GM21825 (cell line): ENCODE measurements at regions not wholly inside any gene's neighbourhood (a gene's known extent, or its start where the extent isn't known, plus 50 kb on each side); places are given as distances from the start of the nearest gene placed in this dataset.

ENCODE experiments used
- ATAC-seq: cut with Tn5 transposase; IDR thresholded peaks from one replicate; pipeline ENCODE4 v1.9.1; 2021; ENCODE audit warnings: mild to moderate bottlenecking, moderate library complexity; ENCODE audit not compliant: unreplicated experiment

DNA sequence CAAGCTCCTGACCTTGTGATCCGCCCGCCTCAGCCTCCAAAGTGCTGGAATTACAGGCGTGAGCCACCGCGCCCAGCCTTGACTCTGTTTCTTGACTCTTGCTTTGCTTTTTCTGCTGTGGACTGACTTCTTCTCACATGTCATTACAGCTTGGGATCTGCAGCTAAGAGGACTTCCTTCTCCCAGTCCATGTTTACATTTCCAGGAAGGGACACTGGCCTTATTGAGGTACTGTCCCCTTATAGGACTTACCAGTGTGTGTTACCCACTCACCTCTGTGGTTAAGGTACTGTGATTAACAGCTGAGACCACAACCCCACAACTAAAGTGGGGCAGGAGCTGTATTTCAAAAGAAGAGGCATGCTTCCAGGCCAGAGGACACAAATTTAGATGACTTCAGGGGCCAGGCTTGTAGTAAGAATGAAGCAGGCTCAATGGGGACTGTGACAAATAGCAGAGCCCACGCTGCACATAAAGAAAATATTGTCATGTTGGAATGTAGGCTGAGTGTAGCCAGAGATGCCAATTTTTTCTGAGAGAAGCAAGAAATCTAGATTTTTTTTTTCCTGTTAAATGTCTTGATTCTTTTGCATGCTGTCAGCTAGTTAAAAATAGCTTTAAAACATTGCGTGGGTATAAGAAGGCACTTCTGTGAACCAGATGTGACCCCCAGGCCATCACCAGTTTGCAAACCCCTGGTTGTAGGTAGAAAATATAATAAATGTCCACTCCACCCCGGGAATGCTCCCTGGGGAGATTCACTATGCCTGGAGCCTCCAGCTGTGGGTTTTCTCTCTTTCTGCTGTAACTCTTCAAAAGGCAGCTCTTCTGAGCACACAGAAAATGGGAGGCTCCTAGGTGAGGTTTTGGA is 75.0 kb downstream of the PTPDC1 start:
- ATAC-seq: no peak

DNA sequence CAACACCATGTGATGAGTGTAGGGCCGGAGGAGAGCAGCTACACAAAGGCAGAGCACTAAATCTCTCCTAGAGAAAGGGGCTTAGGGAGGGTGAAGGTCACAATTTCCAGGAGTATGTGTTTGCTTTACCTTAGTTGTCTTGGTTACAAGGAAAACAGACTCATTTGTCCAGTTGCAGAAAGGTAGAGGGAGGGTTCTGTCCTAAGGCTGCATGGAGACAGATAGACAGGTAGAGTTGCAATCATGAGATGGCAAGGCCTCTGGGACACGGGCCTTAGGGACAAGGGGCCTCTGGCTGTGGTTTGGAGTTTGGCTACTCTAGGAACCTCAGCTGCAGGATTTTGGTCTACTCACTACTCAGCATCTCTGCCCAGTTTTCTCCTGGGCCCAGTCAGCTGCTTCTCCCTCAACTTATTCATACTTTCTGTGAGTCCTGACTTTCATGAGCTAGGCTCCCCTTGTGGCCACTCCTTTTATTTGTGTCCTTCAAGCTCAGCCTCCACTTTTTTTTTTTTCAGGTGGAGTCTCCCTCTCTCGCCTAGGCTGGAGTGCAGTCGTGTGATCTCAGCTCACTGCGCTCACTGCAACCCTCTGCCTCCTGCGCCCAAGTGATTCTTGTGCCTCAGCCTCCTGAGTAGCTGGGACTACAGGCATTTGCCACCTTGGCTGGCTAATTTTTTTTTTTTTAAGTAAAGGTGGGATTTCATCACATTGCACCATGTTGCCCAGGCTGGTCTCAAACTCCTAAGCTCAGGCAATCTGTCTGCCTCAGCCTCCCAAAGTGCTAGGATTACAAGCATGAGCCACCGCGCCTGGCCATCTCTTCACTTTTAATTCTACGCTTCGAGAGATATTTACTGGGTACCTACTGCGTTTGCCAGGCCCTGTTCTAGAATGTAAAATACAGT is 76.6 kb downstream of the PTPDC1 start:
- no peak for ATAC-seq

DNA sequence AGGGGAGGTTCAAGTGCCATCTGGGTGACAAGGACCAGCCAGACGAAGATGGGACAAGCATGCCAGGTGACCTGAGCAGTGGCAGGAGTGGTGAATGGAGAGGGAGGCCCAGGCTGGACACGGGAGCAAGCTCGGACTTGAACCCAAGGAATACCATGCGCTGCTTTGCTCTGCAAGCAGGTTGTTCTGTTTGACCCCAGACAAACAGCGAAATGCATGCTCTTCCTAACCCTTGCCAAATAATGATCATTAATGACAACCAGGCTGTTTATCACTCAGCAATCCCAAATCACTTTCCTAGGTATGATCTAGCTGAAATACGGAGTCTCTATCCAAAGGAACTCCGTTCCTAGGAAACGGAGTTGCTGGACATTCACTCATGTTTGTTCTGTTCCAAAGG is 77.4 kb downstream of the PTPDC1 start:
- ATAC-seq: no peak

DNA sequence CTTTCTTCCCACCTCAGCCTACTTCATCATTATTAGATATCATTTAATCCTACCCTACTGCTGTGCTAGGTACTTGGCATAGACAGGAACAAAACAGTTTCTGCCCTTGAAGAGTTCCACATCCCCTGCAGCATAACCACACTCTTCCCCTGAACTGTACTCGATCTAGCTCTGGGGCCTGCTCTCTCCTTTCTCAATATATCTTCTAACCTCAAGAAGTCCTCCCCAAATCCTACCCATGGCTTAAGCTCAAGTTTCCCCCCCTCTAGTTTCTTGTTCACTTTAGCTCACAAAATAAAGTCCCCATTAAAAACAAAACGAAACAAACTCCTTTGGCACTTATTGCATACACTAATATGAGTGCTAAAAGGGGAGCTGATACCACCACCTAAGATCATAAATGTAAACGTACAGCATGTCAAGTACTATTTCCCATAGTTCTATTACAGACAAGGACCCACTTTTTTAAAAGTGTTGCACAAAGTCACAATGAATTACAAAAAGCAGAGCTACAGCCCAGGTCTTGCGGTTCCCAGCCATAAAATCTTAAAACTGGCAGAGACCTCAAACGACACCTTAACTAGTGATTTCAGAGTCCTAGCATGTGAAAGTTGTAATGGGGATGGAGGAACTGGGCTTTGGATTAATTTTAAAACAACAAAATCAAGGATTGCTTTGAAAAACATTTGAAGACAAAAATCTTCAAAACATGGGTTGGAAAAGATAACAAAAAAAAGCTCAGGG is 80.7 kb downstream of the PTPDC1 start:
- ATAC-seq: no peak

DNA sequence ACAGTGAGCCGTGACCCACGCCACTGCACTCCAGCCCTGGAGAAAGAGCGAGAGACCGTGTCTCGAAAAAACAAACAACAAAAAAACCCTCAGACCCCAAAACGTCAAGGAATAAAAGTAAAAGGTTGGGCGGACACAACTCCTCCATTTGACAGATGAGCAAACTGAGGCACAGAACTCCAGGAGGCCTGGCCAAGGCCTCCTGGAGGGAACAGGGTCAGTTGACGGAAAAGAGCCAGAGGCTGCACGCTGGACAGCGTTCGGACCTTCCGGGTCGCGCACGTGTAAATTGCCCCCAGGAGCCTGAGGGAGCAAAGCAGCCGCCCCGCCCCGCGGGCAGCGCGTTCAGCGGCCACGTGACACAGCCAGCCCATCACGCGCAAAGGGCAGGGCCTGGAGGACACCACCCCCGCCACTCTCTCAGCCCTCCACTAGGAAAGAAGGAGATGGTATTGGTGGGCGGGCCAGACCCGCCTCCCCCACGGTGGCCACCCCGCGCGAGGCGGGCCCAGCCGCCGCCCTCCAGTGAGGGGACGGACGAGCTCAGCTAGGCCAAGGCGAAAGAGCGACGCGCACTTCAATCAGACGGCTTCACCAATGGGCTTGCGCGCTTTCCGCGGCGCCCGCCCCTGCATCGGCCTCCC is 81.5 kb downstream of the PTPDC1 start:
- peak; percentile 87 for ATAC-seq

DNA sequence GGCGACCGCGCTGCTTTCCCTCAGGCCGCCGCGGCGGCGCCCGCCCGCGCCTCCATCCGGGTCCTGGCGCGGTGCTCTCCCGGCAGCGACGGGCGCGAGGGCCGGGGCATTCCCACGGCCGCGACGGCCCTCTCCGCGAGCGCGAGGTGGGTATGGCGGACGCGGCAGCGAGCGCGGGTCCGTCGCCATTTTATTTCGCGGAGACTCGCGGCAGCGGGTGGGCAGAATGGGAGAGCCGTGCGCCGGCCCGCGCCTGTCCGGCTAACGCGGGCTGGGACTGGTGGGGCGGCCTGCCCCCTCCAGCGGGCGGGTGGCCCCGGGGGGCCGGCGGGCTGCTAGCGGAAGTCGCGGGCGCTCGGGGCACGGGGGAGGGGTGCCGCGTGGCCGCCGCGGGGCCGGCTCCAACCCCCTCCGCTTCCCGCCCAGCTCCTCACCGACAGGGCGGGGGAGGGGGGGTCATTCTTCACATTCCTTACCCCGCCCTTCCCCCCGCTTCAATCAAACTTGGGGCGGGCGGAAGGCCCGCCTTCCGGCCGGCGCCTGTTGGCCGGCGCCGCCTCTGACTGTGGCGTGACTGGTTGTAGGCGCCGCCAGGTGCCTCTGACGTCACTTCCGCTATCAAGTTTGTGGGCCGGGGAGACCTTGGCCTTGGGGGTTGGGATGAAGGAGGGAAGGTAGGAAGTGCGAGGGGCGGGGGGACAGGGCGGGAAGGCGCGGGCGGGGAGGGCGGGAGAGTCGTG is 82.1 kb downstream of the PTPDC1 start:
- ATAC-seq: peak; percentile 61

DNA sequence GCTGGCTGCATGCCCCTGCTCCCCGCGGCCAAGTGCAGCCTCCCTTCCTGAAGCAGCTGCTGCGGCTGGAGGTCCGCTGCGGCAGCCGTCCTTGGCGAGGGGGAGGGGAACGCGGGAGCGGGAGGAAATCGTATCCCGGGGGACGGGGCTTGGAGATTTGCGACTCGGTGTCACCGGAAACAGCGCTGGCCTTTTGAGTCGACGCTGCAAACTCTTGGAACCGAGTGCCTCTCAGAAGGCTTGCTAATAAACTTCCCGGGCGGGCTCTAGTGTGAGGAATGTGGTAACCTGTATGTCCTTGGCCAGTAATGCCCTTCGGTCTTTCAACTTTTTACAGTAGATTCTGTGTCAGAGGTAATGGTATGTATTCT is 82.7 kb downstream of the PTPDC1 start:
- no peak for ATAC-seq

DNA sequence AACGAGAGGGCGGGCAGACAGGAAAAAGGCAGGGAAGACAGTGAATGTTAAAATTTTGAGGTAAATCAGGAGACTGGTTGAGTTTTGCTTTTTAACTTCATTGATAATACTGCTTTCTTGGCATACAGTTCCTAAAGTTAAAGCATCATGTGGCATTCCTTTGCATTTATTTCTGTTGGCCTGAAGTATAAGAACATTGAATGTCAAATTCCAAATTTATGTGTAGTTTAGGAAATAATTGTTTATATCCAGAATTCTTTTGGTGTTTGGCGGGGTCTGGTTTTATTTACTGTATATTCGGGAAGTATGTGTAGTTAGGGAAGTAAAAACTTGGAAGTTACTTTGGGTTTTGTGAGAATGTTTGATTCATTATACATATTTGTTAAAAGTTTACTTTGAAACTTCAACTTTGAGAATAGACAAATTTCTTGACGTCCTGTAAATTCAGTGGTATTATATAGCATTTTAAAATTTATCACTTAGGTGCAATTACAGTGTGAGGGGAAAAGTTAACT is 83.2 kb downstream of the PTPDC1 start:
- no peak for ATAC-seq

DNA sequence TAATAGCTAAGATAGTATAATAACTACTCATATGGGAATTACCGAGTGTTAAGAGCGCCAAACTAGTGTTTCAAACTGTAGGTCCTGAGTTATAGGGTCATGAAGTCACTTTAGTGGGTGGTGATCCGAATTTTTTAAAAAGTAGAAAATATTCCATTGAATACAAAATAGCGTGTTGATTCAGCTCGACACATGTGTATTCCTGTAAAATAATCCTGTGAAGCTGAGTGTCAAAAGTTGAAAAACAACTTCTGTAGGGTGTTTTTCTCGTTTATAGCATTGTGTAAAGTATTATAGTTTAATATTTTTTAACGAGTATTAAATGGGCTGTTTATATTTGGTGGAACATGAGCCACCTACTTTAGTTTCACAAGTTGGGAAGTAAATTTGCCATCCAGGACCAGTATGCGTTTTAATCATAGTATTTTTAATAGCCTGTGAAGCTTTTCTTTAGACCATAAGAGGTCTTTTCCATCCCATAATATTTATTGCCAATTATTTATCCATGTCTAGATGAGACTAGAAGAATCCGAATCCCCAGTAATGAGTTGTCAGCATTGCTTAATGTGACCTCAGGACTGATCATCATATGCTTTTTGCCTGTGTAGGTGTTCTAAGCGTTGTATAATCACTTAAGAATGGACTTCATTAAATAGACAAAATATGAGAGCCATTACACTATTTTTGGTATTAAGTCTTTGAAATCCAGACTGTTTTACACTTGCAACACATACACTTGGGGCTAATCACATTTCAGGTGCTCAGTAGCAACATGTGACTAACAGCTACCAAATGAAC is 84.1 kb downstream of the PTPDC1 start:
- no peak for ATAC-seq

DNA sequence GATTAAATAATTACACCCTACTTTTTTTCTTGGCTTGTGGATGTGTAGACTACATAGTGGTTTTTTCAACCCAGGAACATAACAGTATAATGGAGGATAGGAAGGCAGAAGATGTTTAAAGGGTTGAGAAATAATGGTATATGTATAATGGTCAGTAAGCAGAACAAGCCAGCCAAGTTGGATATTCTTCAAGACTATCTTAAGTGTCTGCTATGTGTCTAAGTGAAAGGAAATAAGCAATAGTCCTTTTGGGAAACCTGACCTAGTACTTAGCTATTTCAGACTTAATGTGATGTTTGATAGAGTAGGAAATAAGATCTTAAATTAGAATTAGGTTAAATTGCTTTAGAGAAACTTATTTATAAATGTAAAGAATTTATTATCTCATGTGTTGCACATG is 85.7 kb downstream of the PTPDC1 start:
- ATAC-seq: no peak

DNA sequence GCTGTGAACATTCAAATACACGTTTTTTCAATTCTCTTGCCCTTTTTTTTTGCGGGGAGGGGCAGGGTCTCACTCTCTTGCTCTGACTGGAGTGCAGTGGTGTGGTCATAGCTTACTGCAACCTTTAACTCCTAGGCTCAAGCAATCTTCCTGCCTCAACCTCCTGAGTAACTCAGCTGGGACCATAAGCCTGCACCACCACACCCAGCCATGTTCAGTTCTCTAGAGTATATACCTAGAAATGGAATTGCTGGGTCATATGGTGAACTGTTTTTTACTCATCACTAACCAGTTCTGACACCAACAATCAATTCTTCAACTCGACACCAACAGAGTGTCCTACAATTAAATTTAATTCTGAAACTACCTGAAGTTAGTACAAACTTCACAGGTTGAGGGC is 85.5 kb upstream of the ZNF169 start:
- ATAC-seq: no peak

DNA sequence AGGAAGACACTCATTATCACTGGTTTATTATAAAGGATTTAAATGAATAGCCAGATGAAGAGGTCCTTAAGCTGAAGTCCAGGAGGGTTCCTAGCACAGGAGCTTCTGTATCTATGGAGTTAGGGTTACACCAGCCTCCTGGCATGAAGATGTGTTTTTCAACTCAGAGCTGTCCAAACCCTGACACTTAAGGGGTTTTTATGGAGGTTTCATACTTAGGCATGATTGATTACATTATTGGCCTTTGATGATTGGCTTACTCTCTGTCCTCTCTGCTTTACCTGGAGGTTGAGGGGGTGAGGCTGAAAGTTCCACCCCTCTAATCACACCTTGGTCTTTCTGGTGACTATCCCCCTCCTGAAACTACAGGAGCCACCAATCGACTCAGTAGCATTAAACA is 84.9 kb upstream of the ZNF169 start:
- no peak for ATAC-seq

DNA sequence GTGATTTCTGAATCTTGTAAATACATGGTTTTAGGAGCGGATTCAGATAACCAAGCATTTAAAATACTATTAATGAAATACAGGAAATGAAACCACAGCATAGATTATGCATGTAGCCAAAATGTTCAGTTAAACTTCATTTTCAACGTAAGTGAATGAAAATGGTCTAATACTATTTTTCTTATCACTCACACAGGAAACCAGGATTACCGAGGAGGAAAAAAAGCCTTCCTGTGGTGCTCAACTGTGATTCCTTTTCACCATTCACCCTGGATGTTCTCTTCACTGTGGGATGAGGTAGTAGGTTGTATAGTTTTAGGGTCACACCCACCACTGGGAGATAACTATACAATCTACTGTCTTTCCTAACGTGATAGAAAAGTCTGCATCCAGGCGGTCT is 83.4 kb upstream of the ZNF169 start:
- ATAC-seq: no peak

DNA sequence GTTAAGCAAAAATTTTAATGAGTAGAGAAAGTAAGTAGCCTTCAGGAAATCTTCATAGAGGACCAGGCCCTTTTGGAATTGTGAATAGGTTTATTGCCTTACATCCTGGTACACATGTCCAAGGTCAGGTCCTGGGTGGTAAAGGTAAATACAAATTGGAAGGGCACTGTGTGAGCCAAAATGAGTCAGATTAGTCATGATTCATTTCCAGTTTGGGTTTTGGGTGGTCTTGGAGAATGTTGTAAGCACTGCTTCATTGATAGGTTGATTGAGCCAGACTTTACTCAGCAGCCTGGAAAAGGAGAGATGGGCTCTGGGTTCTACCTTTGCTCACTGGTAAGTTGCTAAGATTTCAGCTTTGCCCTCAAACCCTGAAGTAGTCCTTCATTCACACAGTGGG is 82.5 kb upstream of the ZNF169 start:
- ATAC-seq: no peak

DNA sequence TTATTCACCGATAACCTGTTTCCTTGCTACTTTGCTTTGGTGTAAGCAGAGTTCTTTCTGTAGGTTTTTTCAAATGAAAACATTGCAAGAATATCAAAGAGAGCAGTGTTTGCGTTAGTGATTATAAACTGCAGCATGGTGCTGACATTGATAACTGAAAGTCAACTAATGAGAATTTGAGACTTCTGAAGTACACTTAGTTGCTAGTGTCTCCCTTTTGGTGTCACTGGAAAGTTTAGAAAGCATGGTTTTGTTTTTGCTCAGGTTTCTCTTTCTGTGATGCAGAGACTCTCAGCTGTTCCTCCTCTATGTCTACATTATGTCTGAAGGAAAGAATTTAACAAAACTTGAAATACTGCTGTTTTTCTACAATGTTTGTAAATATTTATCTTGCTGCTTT is 80.2 kb upstream of the ZNF169 start:
- ATAC-seq: peak; percentile 52

DNA sequence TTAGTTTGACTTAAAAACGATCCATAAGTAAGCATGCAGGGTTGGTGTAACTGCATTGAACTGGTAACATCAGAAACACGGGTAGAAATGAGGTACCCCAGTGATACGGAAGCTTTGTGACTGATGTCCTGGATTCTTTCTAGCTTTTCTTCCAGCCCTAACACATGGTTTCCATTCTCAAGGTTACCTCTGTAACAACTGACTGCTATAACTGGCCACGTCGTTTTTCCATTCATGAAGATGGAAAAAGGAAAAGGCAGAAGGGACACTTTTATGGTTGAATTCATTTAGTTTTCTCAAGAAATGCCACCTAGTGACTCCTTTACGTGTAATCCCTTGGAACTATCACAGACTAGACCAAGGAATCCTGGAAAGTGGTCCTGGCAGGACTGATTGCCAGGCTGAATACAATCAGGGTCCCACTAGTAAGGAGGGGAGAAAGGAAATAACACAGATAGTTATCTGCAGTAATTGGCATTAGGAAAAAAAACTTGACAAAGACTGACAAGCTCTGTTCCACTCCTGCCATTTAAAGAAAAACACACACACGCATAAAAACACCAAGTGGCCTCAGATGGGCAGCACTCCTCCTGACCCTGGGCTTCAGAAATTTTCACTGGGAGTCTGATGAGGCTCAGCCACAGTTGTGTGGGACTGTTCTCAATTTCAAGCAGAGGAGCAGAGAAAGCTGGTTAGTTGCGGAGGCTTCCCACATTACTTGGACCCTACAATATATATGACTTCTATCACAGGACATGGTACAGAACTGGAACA is 77.5 kb upstream of the ZNF169 start:
- no peak for ATAC-seq

DNA sequence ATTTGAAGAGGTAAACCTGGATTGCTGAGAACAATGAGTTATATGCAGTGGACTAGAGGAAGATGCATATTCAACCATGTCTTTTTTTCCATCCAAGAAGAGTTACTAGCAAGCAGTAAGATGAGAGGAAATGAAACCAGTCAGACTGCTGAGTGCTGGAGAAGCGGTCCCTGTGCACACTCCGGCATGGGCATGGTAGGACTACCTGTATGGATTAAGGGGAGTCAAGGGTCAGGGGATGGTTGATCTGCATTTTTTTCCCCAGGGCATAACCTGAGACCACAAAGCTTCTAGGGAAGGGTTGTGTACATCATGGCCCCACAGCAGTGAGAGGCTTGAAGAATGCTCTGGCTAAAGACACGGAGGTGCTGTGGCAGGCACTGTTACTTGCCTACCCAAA is 76.6 kb upstream of the ZNF169 start:
- no peak for ATAC-seq

DNA sequence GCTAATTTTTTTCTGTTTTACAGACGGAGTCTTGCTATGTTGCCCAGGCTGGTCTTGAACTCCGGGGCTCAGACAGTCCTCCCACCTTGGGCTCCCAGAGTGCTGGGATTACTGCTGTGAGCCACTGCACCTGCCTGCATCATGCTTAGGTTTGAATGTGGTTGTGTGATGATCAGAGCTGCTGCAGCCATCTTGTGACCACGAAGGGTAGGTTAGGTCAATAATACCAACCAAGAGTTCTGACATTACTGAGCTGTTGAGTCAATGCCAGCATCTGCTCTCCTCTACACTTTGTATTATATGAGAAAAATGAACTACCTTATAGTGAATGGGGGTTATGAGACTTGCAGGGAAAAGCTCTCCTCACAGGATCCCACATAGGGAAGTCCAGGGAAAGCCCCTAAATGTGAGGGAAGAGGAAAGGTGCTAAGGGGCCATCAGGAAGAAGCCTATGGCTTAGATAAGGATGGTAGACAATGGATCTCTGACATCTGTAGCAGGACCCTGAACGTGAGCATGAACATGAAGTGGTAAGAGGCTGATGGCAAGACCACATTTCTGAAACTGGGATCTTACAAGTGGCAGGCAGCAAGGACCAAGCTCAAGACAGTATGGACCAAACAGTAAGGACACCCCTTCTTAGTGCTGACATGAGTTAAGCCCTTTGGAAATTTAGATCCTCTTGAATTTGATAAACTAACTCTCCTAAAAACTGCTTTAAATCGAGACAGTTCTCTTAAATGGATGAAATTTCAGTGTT is 75.7 kb upstream of the ZNF169 start:
- ATAC-seq: no peak
